ENCODE measurements at regions not wholly inside any gene's neighbourhood (a gene's known extent, or its start where the extent isn't known, plus 50 kb on each side); places are given as distances from the start of the nearest gene placed in this dataset.

DNA sequence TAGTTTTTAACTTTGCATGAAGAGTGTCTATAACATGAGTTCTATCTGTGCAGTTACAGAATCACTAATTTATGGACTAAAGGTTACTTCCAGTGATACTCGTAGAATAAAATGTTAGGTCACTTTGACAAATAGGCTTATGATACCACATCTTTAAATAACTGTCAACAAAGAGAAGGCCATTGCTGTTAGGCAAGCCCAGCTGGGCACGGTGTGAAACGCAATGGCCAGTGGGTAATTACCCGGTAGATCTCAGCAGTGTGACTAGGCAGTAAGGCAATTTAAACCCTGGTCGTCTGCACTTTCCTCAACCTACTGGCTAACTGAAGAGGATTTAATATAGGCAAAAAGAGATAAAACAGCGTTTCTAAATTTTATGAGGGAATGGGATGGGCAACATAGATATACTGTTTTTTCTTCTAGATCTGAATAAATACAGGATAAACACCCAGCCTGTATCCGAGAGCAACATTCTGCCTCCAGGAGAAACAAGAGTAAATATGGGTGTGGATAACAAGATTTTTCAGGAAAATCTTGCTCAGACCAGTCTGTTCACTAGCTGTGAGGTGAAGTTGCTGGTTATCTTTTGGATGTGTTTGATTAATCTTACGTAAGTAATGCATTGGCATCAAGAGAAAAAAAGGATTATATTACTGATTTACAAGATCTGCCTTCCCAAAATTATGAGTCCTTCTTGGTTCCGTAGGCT, 631.3 kb downstream of the EFNB2 start:
- no peak for TF ChIP-seq POLR2AphosphoS5 (IDR thresholded peaks at IDR 0.05; ENCODE audit: borderline replicate concordance, low read depth, low read length)
- TF ChIP-seq EZH2 (IDR thresholded peaks at IDR 0.05) = no peak

Data from SK-N-MC (cell line).